ENCODE measurements at regions not wholly inside any gene's neighbourhood (a gene's known extent, or its start where the extent isn't known, plus 50 kb on each side); places are given as distances from the start of the nearest gene placed in this dataset.

DNA sequence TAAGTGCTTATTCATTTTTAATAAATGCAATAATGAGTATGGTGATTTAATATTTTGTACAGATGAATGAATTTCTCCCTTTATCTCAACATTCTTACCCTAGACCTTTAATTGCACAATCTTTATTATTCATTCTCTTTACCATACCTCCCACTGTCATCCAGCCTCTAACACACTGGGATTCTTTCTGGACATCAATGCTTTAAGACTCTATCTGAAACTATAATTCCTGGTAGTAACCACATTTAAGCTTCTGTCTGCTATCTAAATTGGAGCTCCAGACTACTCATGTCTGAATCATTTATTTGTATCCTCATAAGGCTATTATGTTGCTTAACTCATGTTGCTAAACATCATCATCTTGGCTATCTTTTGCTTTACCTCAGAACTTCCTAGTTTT lies 270.2 kb downstream of the ALG10B start:
- TF ChIP-seq, protein P1, sequence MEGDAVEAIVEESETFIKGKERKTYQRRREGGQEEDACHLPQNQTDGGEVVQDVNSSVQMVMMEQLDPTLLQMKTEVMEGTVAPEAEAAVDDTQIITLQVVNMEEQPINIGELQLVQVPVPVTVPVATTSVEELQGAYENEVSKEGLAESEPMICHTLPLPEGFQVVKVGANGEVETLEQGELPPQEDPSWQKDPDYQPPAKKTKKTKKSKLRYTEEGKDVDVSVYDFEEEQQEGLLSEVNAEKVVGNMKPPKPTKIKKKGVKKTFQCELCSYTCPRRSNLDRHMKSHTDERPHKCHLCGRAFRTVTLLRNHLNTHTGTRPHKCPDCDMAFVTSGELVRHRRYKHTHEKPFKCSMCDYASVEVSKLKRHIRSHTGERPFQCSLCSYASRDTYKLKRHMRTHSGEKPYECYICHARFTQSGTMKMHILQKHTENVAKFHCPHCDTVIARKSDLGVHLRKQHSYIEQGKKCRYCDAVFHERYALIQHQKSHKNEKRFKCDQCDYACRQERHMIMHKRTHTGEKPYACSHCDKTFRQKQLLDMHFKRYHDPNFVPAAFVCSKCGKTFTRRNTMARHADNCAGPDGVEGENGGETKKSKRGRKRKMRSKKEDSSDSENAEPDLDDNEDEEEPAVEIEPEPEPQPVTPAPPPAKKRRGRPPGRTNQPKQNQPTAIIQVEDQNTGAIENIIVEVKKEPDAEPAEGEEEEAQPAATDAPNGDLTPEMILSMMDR (conservative IDR thresholded peaks at IDR 0.05): no peak
- no peak for TF ChIP-seq EZH2 (IDR thresholded peaks at IDR 0.05; ENCODE audit: low read depth)

All from PC-9 (cell line).